GM12892 (cell line): ENCODE measurements at regions not wholly inside any gene's neighbourhood (a gene's known extent, or its start where the extent isn't known, plus 50 kb on each side); places are given as distances from the start of the nearest gene placed in this dataset.

ENCODE experiments used
- POLR2A ChIP-seq: IDR thresholded peaks from 2 replicates; pipeline ENCODE4 v1.6.1; 2011; ENCODE audit warnings: low read depth, low read length, control low read depth
- POLR2AphosphoS5 ChIP-seq: IDR thresholded peaks from 2 replicates; pipeline ENCODE4 v1.6.1; 2011; ENCODE audit warnings: low read depth, low read length, control low read depth
- TAF1 ChIP-seq: IDR thresholded peaks from 2 replicates; pipeline ENCODE4 v1.6.1; 2011; ENCODE audit warnings: low read depth, mild to moderate bottlenecking, control low read depth, low read length, borderline replicate concordance

DNA sequence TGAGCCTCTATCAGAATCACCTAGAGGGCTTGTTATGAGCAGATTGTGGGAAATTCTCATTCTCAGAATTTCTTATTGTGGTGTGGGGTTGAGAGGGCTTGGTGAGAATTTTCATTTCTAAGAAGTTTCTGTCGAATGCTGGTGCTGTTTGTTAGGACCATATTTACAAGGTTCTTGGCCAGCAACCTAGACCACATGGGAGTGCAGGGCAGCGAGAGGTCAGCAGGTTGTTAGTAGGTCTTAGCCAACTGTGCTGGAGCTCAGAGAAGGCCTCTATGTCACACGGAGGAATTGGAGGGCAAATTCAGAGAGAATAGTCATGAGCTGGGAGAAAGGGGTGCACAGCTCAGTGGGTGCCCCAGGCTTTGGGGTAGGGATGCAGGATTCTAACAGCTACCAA is 357.0 kb downstream of the LRRC70 start:
- no peak for TF ChIP-seq TAF1
- TF ChIP-seq POLR2A = no peak
- TF ChIP-seq POLR2AphosphoS5 = no peak
